ENCODE measurements at regions not wholly inside any gene's neighbourhood (a gene's known extent, or its start where the extent isn't known, plus 50 kb on each side); places are given as distances from the start of the nearest gene placed in this dataset.
A peak's percentile ranks its signal among the peaks of the same experiment; 100 is the strongest.
"Not testable (repeated sequence)": the region's sequence is repeated elsewhere in the genome, so short reads cannot be mapped to it uniquely, and the experiment has no call there.

DNA sequence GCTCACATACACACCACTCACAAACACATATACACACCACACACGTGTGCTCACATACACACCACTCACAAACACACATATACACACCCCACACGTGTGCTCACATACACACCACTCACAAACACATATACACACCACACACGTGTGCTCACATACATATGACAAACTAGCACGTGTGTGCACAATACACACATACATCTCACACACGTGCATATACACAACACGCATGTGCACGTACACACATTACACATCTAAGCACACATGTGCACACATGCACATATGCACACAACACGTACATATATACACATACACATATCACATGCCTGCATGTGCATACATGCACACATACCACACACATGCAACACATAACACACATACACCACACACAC is 78.3 kb upstream of the FOXK1 start:
- H3K4me3 ChIP-seq (ENCODE audit: low read depth, low read length): no peak overlapping the region
- no peak for DNase-seq (ENCODE audit: low read depth)
- TF ChIP-seq, protein P1, sequence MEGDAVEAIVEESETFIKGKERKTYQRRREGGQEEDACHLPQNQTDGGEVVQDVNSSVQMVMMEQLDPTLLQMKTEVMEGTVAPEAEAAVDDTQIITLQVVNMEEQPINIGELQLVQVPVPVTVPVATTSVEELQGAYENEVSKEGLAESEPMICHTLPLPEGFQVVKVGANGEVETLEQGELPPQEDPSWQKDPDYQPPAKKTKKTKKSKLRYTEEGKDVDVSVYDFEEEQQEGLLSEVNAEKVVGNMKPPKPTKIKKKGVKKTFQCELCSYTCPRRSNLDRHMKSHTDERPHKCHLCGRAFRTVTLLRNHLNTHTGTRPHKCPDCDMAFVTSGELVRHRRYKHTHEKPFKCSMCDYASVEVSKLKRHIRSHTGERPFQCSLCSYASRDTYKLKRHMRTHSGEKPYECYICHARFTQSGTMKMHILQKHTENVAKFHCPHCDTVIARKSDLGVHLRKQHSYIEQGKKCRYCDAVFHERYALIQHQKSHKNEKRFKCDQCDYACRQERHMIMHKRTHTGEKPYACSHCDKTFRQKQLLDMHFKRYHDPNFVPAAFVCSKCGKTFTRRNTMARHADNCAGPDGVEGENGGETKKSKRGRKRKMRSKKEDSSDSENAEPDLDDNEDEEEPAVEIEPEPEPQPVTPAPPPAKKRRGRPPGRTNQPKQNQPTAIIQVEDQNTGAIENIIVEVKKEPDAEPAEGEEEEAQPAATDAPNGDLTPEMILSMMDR (IDR thresholded peaks at IDR 0.05; ENCODE audit: low read depth, low read length, missing control alignments): no peak
- in situ Hi-C loops (cut with HindIII; ENCODE audit: low sequenced_read_pairs): no loop called here

DNA sequence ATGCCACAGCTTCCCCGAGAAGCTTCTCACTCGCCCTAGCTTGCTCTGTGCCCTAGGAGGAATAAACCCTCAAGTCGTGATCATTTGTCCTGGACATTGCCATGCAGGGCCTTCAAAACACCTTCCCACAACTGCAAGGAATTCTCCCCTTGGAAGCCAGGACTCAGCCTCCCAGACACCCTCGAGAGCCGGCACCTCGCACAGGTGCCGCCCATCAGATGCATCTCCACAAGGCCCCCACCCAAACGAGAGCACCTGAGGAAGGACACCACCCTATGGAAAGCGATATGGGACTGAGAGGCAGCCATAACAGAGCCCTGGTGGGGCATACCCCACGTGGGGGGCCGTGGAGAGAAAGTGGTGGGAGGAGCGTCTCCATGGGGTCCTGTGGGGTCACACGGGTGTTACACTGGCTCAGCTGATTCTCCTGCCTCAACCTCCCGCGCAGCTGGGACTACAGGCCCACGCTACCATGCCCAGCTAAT is 77.6 kb upstream of the FOXK1 start:
- in situ Hi-C loops (cut with HindIII; ENCODE audit: low sequenced_read_pairs): no loop called here
- TF ChIP-seq, protein P1 (IDR thresholded peaks at IDR 0.05; ENCODE audit: low read depth, low read length, missing control alignments): no peak
- no peak overlapping the region for H3K4me3 ChIP-seq (ENCODE audit: low read depth, low read length)
- no peak for DNase-seq (ENCODE audit: low read depth)

DNA sequence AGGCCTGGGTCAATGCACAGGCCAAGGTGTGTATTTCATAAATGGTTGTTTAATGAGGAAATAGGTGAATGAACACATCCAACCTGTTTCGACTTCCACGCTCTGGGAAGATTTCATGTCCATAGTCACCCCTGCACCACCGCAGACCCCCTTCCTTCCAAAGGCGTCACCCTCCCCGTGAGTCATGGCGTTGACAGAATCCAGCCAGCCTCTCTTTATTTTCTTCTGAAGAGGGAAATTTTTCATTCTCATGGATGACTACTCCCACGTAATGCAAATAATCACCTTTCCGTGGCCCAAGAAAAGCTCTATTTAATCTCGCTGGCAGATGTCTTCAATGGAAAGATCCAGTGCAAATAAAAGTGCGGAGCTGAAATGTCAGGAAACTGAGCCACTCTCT is 75.3 kb upstream of the FOXK1 start:
- no peak for DNase-seq (ENCODE audit: low read depth)
- TF ChIP-seq, protein P1 (IDR thresholded peaks at IDR 0.05; ENCODE audit: low read depth, low read length, missing control alignments): no peak
- in situ Hi-C loops (cut with HindIII; ENCODE audit: low sequenced_read_pairs): no loop called here
- H3K4me3 ChIP-seq (ENCODE audit: low read depth, low read length): no peak overlapping the region

DNA sequence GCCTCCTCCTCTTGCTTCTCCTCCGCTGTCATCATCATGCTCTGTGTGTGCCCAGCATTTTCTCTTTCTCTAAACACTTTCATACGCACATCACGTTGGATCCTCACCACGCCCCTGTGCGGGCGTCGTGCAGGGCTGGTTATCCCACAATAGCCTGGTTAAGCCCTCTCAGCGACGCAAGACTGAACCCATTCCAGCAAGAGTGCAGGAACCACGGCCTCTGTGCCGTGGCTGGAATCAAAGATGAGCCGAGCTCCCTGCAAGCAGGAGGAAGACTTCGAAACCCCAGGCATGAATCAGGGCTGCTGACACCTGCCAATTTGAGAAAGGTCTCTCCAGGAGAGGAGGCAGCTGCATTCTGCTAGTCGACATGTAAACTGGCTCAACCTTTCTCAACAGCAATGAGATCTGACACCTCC is 74.8 kb upstream of the FOXK1 start:
- no peak for DNase-seq (ENCODE audit: low read depth)
- TF ChIP-seq, protein P1 (IDR thresholded peaks at IDR 0.05; ENCODE audit: low read depth, low read length, missing control alignments): no peak
- in situ Hi-C loops (cut with HindIII; ENCODE audit: low sequenced_read_pairs): no loop called here
- H3K4me3 ChIP-seq (ENCODE audit: low read depth, low read length): no peak overlapping the region

DNA sequence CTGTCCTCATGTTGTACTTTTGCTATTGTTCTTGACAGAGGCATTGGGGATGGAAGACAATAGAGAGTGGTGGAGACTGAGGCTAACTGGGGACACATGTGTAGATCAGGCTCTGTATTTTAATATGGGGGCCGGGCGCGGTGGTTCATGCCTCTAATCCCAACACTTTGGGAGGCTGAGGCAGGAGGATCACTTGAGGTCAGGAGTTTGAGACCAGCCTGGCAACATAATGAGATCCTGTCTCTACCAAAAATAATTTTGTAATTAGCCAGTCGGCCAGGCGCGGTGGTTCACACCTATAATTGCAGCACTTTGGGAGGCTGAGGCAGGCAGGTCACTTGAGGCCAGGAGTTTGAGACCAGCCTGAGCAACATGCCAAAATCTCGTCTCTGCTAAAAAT is 72.5 kb upstream of the FOXK1 start:
- DNase-seq (ENCODE audit: low read depth); H3K4me3 ChIP-seq (ENCODE audit: low read depth, low read length); in situ Hi-C loops (cut with HindIII; ENCODE audit: low sequenced_read_pairs): not testable (repeated sequence)

DNA sequence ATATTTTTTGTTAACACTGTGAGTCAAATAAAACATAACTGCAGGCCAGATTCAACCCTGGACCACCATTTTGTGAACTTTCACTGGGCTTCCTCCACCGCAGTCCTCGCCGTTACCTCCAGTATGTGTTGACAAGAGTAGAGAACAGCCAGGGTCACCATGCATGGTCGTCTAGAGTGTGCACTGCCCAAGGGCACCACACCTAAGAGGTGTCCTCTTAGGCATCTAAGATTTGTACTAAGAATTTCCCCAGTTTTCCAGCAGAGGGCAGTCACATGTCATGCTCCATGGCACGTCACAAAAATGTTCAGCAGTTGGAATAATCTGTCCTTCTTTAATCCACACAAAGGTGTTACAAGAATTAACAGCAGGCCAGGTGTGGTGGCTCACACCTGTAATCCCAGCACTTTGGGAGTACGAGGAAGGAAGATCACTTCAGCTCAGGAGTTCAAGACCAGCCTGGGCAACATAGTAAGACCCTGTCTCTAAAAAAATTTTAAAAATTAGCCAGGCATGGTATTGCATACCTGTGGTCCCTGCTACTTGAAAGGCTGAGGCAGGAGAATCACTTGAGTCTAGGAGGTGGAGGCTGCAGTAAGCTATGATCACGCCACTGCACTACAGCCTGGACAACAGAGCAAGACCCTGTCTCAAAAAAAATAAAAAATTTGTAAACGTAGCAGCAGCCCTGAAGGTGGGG is 71.2 kb upstream of the FOXK1 start:
- no peak overlapping the region for H3K4me3 ChIP-seq (ENCODE audit: low read depth, low read length)
- in situ Hi-C loops (cut with HindIII; ENCODE audit: low sequenced_read_pairs): no loop called here
- TF ChIP-seq, protein P1 (IDR thresholded peaks at IDR 0.05; ENCODE audit: low read depth, low read length, missing control alignments): peak; percentile 76
- peak; percentile 75 for DNase-seq (ENCODE audit: low read depth)

DNA sequence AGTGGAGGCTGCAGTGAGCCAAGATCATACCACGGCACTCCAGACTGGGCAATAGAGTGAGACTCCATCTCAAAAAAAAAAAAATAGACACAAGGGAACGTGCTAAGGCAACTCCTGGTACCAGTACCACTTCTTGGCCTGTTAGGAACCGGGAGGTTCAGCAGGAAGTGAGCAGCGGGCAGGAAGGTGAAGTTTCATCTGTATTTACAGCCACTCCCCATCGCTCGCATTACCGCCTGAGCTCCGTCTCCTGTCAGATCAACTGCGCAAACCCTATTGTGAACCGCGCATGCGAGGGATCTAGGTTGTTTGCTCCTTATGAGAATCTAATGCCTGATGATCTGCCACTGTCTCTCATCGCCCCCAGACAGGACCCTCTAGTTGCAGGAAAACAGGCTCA is 69.9 kb upstream of the FOXK1 start:
- H3K4me3 ChIP-seq (ENCODE audit: low read depth, low read length): no peak overlapping the region
- TF ChIP-seq, protein P1 (IDR thresholded peaks at IDR 0.05; ENCODE audit: low read depth, low read length, missing control alignments): no peak
- DNase-seq (ENCODE audit: low read depth): no peak
- in situ Hi-C loops (cut with HindIII; ENCODE audit: low sequenced_read_pairs): no loop called here

All from astrocyte of the cerebellum (primary cell).